IPS-18c (cell line): ENCODE measurements at regions not wholly inside any gene's neighbourhood (a gene's known extent, or its start where the extent isn't known, plus 50 kb on each side); places are given as distances from the start of the nearest gene placed in this dataset.
"Not testable (repeated sequence)": the region's sequence is repeated elsewhere in the genome, so short reads cannot be mapped to it uniquely, and the experiment has no call there.

ENCODE experiments used
- H3K4me3 ChIP-seq: 2 replicates; pipeline ENCODE4 v1.7.0; 2013; ENCODE audit warnings: low read depth, mild to moderate bottlenecking, low read length, moderate library complexity; ENCODE audit not compliant: insufficient read depth
- H3K9me3 ChIP-seq: one replicate; pipeline ENCODE4 v1.6.1; 2013; ENCODE audit warnings: mild to moderate bottlenecking, low read length, moderate library complexity; ENCODE audit not compliant: control insufficient read depth, insufficient read depth

- Histone ChIP-seq H3K9me3 (no peaks in the 10 kb centered on the region), H3K4me3 (no peak overlapping the region)
Measured at GRCh38 chr20:12715991-12716680, 292.6 kb upstream of the SPTLC3 start.

- Histone ChIP-seq H3K9me3 (no peaks in the 10 kb centered on the region), H3K4me3 (no peak overlapping the region)
Measured at GRCh38 chr20:12717061-12717460, 291.7 kb upstream of the SPTLC3 start.

GRCh38 chr20:12718619-12719018 is 290.2 kb upstream of the SPTLC3 start:
- H3K9me3 ChIP-seq, result no peaks in the 10 kb centered on the region
- no peak overlapping the region for H3K4me3 ChIP-seq

DNA sequence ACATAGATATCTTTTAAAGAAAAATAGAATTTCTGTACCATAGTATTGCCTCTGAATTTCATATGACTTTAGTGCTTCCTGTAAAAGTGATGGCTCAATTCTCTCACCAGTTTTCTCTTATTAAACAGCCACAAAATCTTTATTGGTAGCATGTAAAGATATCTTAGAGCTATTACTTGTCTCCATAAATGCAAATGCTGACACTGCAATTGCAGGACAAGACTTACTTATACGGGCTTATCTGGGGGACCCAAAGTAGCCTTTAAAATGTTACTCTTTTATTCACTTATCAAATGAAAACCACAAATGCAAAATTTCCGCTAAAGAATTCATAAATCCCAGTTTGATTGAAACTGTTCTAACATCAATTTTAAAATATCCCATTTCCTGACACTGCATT is 287.1 kb upstream of the SPTLC3 start:
- no peaks in the 10 kb centered on the region for H3K9me3 ChIP-seq
- no peak overlapping the region for H3K4me3 ChIP-seq

- H3K9me3 ChIP-seq, result no peaks in the 10 kb centered on the region
- H3K4me3 ChIP-seq, result no peak overlapping the region
Measured at GRCh38 chr20:12722091-12722490, 286.7 kb upstream of the SPTLC3 start.

DNA sequence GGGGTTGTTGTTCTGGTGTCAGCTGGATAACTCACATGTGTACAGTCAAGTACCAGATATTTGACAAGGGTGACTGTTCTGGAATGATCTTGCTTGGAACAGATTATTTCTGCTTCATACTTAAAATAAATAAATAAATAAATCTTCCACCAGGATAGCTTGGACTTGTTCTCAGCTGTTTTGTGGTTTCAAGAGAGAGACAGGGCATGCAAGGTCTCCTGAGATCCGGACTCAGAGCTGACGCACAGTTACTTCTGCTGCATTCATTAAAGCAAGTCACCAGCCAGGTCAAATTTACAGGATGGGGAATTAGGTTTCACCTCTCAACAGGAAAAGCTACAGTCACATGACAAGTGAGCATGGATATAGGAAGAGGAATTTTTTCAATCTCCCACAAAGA is 285.0 kb upstream of the SPTLC3 start:
- Histone ChIP-seq H3K4me3 (no peak overlapping the region), H3K9me3 (no peaks in the 10 kb centered on the region)

DNA sequence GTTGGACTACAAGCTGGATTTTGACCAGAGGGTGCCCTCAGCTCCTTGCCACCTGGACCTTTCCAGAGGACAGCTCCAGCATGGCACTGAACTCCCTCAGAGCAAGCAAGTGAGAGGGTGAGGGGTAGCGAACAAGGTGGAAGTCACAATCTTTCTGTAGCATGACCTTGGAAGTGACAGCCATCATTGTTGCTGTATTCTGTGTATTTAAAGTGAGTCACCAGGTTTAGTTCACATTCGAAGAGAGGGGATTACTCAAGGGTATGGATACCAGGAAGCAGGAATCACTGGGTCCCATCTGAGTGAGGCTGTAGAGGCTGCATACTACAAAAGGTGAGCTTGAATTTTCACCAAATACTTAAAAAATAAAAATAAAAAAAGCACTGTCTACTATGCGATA is 280.0 kb upstream of the SPTLC3 start:
- no peaks in the 10 kb centered on the region for H3K9me3 ChIP-seq
- H3K4me3 ChIP-seq, result no peak overlapping the region

GRCh38 chr20:12729326-12729725 is 279.4 kb upstream of the SPTLC3 start:
- Histone ChIP-seq H3K9me3 (no peaks in the 10 kb centered on the region), H3K4me3 (no peak overlapping the region)

DNA sequence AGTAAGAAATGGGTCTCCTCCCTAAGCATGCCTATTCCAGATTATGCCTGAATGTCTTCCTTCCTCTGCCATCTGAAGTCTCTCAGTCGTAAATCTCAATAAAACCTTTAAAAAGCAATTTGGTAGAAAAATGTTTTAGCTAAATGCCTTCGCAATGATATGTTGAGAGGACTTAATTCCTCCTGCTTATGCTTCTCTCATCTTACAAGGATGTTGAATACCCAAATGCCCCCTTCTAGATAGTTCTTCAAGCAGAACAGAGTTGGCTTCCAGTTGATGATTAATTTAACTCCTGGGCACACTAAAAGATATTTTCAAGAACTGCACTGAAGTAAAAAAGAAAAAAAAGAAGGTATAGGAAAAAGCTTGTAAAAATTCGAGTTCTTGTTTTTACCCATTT is 275.0 kb upstream of the SPTLC3 start:
- H3K9me3 ChIP-seq, result no peaks in the 10 kb centered on the region
- no peak overlapping the region for H3K4me3 ChIP-seq

- H3K4me3 ChIP-seq, result no peak overlapping the region
Measured at GRCh38 chr20:12737497-12737896, 271.3 kb upstream of the SPTLC3 start.

GRCh38 chr20:12737900-12738299 is 270.9 kb upstream of the SPTLC3 start:
- no peak overlapping the region for H3K4me3 ChIP-seq

More at GRCh38 chr20:12737497-12737896, 271.3 kb upstream of the SPTLC3 start:
- H3K9me3 ChIP-seq, result no peaks in the 10 kb centered on the region

DNA sequence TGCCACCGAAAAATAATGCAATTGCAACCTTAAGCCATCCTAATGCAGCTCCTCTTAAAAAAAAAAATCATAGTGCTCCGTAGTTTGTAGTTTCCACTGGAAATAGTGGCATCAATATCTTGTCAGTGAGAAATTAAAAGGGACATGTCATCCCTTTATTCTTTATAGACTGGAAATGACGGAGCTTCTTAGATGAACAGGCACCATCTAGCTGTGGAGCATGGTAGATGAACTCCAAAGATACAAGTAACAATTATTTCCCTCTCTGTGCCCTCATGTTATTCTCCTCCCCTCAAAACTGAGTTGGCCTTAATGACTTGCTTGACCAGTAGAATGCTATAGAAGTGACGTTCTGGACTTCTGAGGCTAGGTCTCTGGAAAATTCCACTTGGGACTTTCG is 268.1 kb upstream of the SPTLC3 start:
- no peak overlapping the region for H3K4me3 ChIP-seq
- H3K9me3 ChIP-seq, result no peaks in the 10 kb centered on the region

More at GRCh38 chr20:12737900-12738299, 270.9 kb upstream of the SPTLC3 start:
- no peaks in the 10 kb centered on the region for H3K9me3 ChIP-seq

DNA sequence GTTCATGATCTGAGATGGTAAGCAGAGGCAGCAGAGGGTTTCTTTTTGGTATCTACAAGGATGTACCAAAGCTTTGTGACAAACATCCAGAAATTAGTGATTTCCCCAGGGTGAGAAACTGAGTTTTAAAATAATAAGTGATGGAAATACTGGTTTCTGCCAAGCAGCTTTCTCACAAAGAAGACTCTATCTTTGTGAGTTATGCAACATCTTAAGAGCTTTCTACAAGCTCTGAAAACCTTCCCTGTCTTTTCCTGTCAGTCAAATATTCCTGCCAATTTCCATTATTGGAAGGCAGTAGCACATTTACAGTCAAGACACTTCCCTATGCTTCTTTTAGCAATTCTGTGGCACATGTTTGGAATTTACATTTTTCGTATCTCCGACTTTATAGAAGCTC is 264.7 kb upstream of the SPTLC3 start:
- Histone ChIP-seq H3K4me3 (no peak overlapping the region), H3K9me3 (no peaks in the 10 kb centered on the region)

GRCh38 chr20:12748359-12748994 is 260.3 kb upstream of the SPTLC3 start:
- Histone ChIP-seq H3K4me3 (no peak overlapping the region), H3K9me3 (no peaks in the 10 kb centered on the region)

GRCh38 chr20:12750221-12750620 is 258.6 kb upstream of the SPTLC3 start:
- Histone ChIP-seq H3K4me3 (no peak overlapping the region), H3K9me3 (no peaks in the 10 kb centered on the region)

DNA sequence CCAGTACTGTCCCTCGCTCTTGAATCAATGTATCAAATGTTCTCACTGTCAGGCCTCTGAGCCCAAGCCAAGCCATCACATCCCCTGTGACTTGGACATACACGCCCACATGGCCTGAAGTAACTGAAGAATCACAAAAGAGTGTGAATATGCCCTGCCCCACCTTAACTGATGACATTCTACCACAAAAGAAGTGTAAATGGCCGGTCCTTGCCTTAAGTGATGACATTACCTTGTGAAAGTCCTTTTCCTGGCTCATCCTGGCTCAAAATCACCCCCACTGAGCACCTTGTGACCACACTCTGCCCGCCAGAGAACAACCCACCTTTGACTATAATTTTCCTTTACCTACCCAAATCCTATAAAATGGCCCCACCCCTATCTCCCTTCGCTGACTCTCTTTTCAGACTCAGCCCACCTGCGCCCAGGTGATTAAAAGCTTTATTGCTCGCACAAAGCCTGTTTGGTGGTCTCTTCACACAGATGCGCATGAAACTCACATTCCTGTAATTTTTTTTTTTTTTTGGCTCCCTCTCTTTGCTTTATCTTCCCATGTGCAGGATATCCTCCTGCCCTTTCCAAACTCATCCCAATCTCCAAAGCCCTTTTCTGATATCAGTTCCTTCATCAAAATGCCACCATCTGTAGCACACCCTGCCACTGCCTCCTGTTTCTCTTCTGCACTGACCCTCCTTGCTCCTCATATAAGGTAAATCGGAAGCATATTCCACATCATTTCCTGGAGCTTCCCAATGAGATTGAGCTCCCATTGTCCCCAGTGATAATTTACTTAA is 255.7 kb upstream of the SPTLC3 start:
- not testable (repeated sequence) for H3K9me3 ChIP-seq, H3K4me3 ChIP-seq

- not testable (repeated sequence) for H3K4me3 ChIP-seq, H3K9me3 ChIP-seq
Measured at GRCh38 chr20:12753742-12754141, 255.0 kb upstream of the SPTLC3 start.

GRCh38 chr20:12759493-12759892 is 249.3 kb upstream of the SPTLC3 start:
- H3K4me3 ChIP-seq, H3K9me3 ChIP-seq: not testable (repeated sequence)
